H1 (cell line): ENCODE measurements at regions not wholly inside any gene's neighbourhood (a gene's known extent, or its start where the extent isn't known, plus 50 kb on each side); places are given as distances from the start of the nearest gene placed in this dataset.

Experiments
- CTCF ChIA-PET: fragments of 300-600 bp; sonication (Branson Sonifier 250); formaldehyde crosslinking; loops from one replicate; lab custom pipeline; 2021; ENCODE audit not compliant: partially characterized antibody; lab: Charles Lee
- POLR2A ChIA-PET: fragments of 300-600 bp; sonication (Branson Sonifier 250); formaldehyde crosslinking; loops from one replicate; lab custom pipeline; 2021; ENCODE audit warnings: inconsistent platforms; ENCODE audit not compliant: partially characterized antibody; lab: Charles Lee
- DNase-seq, 2 experiments: peaks; one replicate each; pipeline versions ENCODE4 v3.0.0 to v3.0.0-alpha.2; 2010 to 2022; ENCODE audit warnings: low spot score in 2 of 2, low read depth in 1 of 2, mixed read lengths in 1 of 2
- FAIRE-seq: peaks from 2 replicates; lab custom pipeline; 2011; peaks lifted over from hg19 to GRCh38; lab: Jason Lieb, UNC
- H2AFZ ChIP-seq: 2 replicates; pipeline ENCODE4 v1.8.1; 2012; ENCODE audit warnings: low read length, inconsistent platforms
- H2AK5ac ChIP-seq: 2 replicates; pipeline ENCODE4 v1.6.1; 2013; ENCODE audit warnings: low read depth, low read length
- H2BK120ac ChIP-seq: replicated peaks from 2 replicates; pipeline ENCODE3; 2013; ENCODE audit warnings: low read depth, low read length, inconsistent platforms
- H2BK12ac ChIP-seq: 2 replicates; pipeline ENCODE4 v1.6.1; 2013; ENCODE audit warnings: low read depth, low read length
- H2BK15ac ChIP-seq: 2 replicates; pipeline ENCODE4 v1.6.1; 2013; ENCODE audit warnings: low read length
- H2BK20ac ChIP-seq: 2 replicates; pipeline ENCODE4 v1.6.1; 2013; ENCODE audit warnings: low read length
- H2BK5ac ChIP-seq: 2 replicates; pipeline ENCODE4 v1.6.1; 2013; ENCODE audit warnings: low read depth, low read length
- H3K14ac ChIP-seq: 2 replicates; pipeline ENCODE4 v1.6.1; 2013; ENCODE audit warnings: inconsistent platforms; ENCODE audit not compliant: insufficient read length
- H3K18ac ChIP-seq: 2 replicates; pipeline ENCODE4 v1.6.1; 2013; ENCODE audit warnings: low read length; ENCODE audit errors: extremely low read depth
- H3K23ac ChIP-seq: 2 replicates; pipeline ENCODE4 v1.6.1; 2013; ENCODE audit warnings: inconsistent platforms; ENCODE audit not compliant: insufficient read length
- H3K23me2 ChIP-seq: 2 replicates; pipeline ENCODE4 v1.6.1; 2013; ENCODE audit warnings: low read depth, low read length
- H3K27ac ChIP-seq: 2 replicates; pipeline ENCODE4 v1.6.1; 2011; ENCODE audit warnings: low read depth, low read length, inconsistent platforms
- H3K27me3 ChIP-seq, 4 experiments: replicated peaks in 1 of 4; 1 replicate in 1 of 4; 2 replicates in 3 of 4; pipeline versions ENCODE4 v1.6.1 to v1.8.1; 2011 to 2013; ENCODE audit warnings: low read length in 3 of 4, mild to moderate bottlenecking in 3 of 4, inconsistent platforms in 2 of 4, mixed read lengths in 2 of 4, moderate library complexity in 1 of 4; ENCODE audit not compliant: control insufficient read depth in 3 of 4, insufficient read depth in 3 of 4; ENCODE audit errors: extremely low read depth in 1 of 4
- H3K36me3 ChIP-seq, 4 experiments: 2 replicates each; pipeline versions ENCODE4 v1.6.1 to v1.8.1; 2011 to 2013; ENCODE audit warnings: mild to moderate bottlenecking in 4 of 4, low read length in 3 of 4, moderate library complexity in 2 of 4, control low read depth in 1 of 4, inconsistent platforms in 1 of 4; ENCODE audit not compliant: insufficient read depth in 4 of 4, control insufficient read depth in 2 of 4
- H3K4ac ChIP-seq: replicated peaks from 2 replicates; pipeline ENCODE3; 2013; ENCODE audit warnings: low read length, low read depth, mixed read lengths, inconsistent platforms; ENCODE audit not compliant: insufficient read length
- H3K4me1 ChIP-seq, 4 experiments: replicated peaks in 1 of 4; 1 replicate in 1 of 4; 2 replicates in 3 of 4; pipeline versions ENCODE4 v1.6.1 to v1.8.1; 2011 to 2013; ENCODE audit warnings: low read length in 3 of 4, inconsistent platforms in 2 of 4, mixed read lengths in 1 of 4; ENCODE audit not compliant: insufficient read depth in 4 of 4, control insufficient read depth in 3 of 4
- H3K4me2 ChIP-seq, 2 experiments: 2 replicates each; pipeline versions ENCODE4 v1.6.1 to v1.8.1; 2011 to 2013; ENCODE audit warnings: low read depth in 2 of 2, low read length in 2 of 2, control low read depth in 1 of 2, inconsistent platforms in 1 of 2, mild to moderate bottlenecking in 1 of 2; ENCODE audit not compliant: insufficient read depth in 1 of 2
- H3K4me3 ChIP-seq, 4 experiments: fragments of 200-600, 300-600 bp in 1 of 4; sonication (generic), shearing (Covaris generic), sonication (Bioruptor Twin) in 1 of 4; 2 replicates each; pipeline versions ENCODE4 v1.5.1 to v1.8.1; 2011 to 2016; ENCODE audit warnings: low read length in 4 of 4, low read depth in 3 of 4, control low read depth in 2 of 4, inconsistent platforms in 2 of 4, mild to moderate bottlenecking in 2 of 4, mixed read lengths in 1 of 4, moderate library complexity in 1 of 4; ENCODE audit not compliant: insufficient read depth in 2 of 4; ENCODE audit errors: extremely low read depth in 1 of 4
- H3K56ac ChIP-seq: replicated peaks from 2 replicates; pipeline ENCODE3; 2013; ENCODE audit warnings: low read depth, mild to moderate bottlenecking, mixed read lengths, low read length, inconsistent platforms; ENCODE audit not compliant: insufficient read length
- H3K79me1 ChIP-seq: 2 replicates; pipeline ENCODE4 v1.6.1; 2013; ENCODE audit warnings: low read depth, low read length, control low read depth
- H3K79me2 ChIP-seq, 2 experiments: 2 replicates each; pipeline versions ENCODE4 v1.6.1 to v1.8.1; 2012 to 2013; ENCODE audit warnings: low read length in 2 of 2, mild to moderate bottlenecking in 2 of 2, inconsistent platforms in 1 of 2; ENCODE audit not compliant: insufficient read depth in 2 of 2, control insufficient read depth in 1 of 2
- H3K9ac ChIP-seq, 4 experiments: replicated peaks in 1 of 4; 1 replicate in 1 of 4; 2 replicates in 3 of 4; pipeline versions ENCODE4 v1.6.1 to v1.8.1; 2011 to 2013; ENCODE audit warnings: low read depth in 3 of 4, low read length in 3 of 4, control low read depth in 2 of 4, mild to moderate bottlenecking in 2 of 4, moderate library complexity in 2 of 4, inconsistent platforms in 1 of 4; ENCODE audit errors: extremely low read depth in 1 of 4
- H3K9me3 ChIP-seq, 2 experiments: 2 replicates each; pipeline versions ENCODE4 v1.6.1 to v1.8.1; 2012 to 2013; ENCODE audit warnings: mild to moderate bottlenecking in 2 of 2, moderate library complexity in 2 of 2, control low read depth in 1 of 2, inconsistent platforms in 1 of 2, low read depth in 1 of 2, low read length in 1 of 2, mixed read lengths in 1 of 2; ENCODE audit not compliant: insufficient read depth in 2 of 2
- H4K20me1 ChIP-seq, 2 experiments: replicated peaks in 1 of 2; 2 replicates each; pipeline versions ENCODE3 to v1.8.1; 2011 to 2013; ENCODE audit warnings: inconsistent platforms in 2 of 2, low read length in 2 of 2, mild to moderate bottlenecking in 1 of 2; ENCODE audit not compliant: insufficient read depth in 2 of 2, control insufficient read depth in 1 of 2
- H4K5ac ChIP-seq: 2 replicates; pipeline ENCODE4 v1.6.1; 2013; ENCODE audit warnings: low read length, low read depth, mixed read lengths, inconsistent platforms; ENCODE audit not compliant: insufficient read length
- H4K8ac ChIP-seq: 2 replicates; pipeline ENCODE4 v1.8.0; 2013; ENCODE audit warnings: mild to moderate bottlenecking, moderate library complexity, low read length, inconsistent platforms; ENCODE audit not compliant: insufficient read depth; ENCODE audit errors: extremely low read depth
- H4K91ac ChIP-seq: replicated peaks from 2 replicates; pipeline ENCODE3; 2013; ENCODE audit warnings: low read length, mixed read lengths, inconsistent platforms; ENCODE audit not compliant: insufficient read length
- GTF2F1 ChIP-seq: IDR thresholded peaks from 2 replicates; pipeline ENCODE4 v1.6.1; 2012; ENCODE audit warnings: low read depth, low read length, improper control_type of control experiment, borderline replicate concordance
- SP1 ChIP-seq: IDR thresholded peaks from 2 replicates; pipeline ENCODE4 v1.6.1; 2011; ENCODE audit warnings: low read depth, low read length
- WGBS, 2 experiments: shearing (Covaris generic) in 1 of 2; methylation state at CpG; one replicate each; pipeline versions ENCODE4 v1.1.6 to v1.1.7; 2013 to 2015; ENCODE audit warnings: low lambda C conversion rate in 2 of 2, mixed read lengths in 2 of 2, inconsistent platforms in 1 of 2, low coverage in 1 of 2, missing lambda C conversion rate in 1 of 2; ENCODE audit not compliant: insufficient replicate concordance in 2 of 2, insufficient coverage in 1 of 2, insufficient read length in 1 of 2; ENCODE audit errors: extremely low coverage in 1 of 2, missing lambda C conversion rate in 1 of 2; 5-methylcytosine and 5-hydroxymethylcytosine counted together

- H3K27ac ChIP-seq: no peak overlapping the region
- TF ChIP-seq SP1: no peak
- no peak for TF ChIP-seq GTF2F1
- TF ChIP-seq, all 59 proteins: peak for 0
- H3K18ac ChIP-seq: no peak overlapping the region
- H3K23ac ChIP-seq: no peak overlapping the region
- no peak overlapping the region for H3K4me2 ChIP-seq
- H3K9me3 ChIP-seq: no peaks in the 10 kb centered on the region
- no peak overlapping the region for H2BK20ac ChIP-seq
- 58% methylated on average over 3 of the region's 3 CpGs; no CpG with 5 or more reads in 1 of the 2 experiments for WGBS, 2 experiments
- DNase-seq (no peak), FAIRE-seq (no peak)
- no peak overlapping the region for H4K91ac ChIP-seq
- no peak overlapping the region for H3K9ac ChIP-seq
- H3K4ac ChIP-seq: no peak overlapping the region
- no peaks in the 10 kb centered on the region; a peak in 1 of 7 replicates for H3K4me1 ChIP-seq
- H2BK12ac ChIP-seq: no peak overlapping the region
- no peaks in the 10 kb centered on the region; a peak in 1 of 7 replicates for H3K27me3 ChIP-seq
- no peak overlapping the region for H4K8ac ChIP-seq
- no peak overlapping the region for H2AK5ac ChIP-seq
- H2BK5ac ChIP-seq: no peak overlapping the region
- H2BK15ac ChIP-seq: no peak overlapping the region
- H3K79me1 ChIP-seq: no peaks in the 10 kb centered on the region
- no peak overlapping the region for H2BK120ac ChIP-seq
- ChIA-PET CTCF (interaction anchor here (0.6 to 1.3 kb wide), 3 partner anchors 13 to 1072 kb away, joined by 3 to 4 read pairs (median 3); no protein-coding TSS in a partner anchor), POLR2A (no interaction called here)
- no peaks in the 10 kb centered on the region for H4K20me1 ChIP-seq
- H2AFZ ChIP-seq: no peak overlapping the region
- no peak overlapping the region for H3K56ac ChIP-seq
- H3K36me3 ChIP-seq: no peaks in the 10 kb centered on the region
- no peak overlapping the region for H3K14ac ChIP-seq
- no peak overlapping the region for H4K5ac ChIP-seq
- H3K79me2 ChIP-seq: no peaks in the 10 kb centered on the region
- no peak overlapping the region for H3K4me3 ChIP-seq
- no peaks in the 10 kb centered on the region for H3K23me2 ChIP-seq
These were observed 439.0 kb upstream of the ASIC2 start for GRCh38 chr17:33732116-33732515.
